GM12892 (cell line): ENCODE measurements at regions not wholly inside any gene's neighbourhood (a gene's known extent, or its start where the extent isn't known, plus 50 kb on each side); places are given as distances from the start of the nearest gene placed in this dataset.

Source experiments
- POLR2A ChIP-seq: IDR thresholded peaks from 2 replicates; pipeline ENCODE4 v1.6.1; 2011; ENCODE audit warnings: low read depth, low read length, control low read depth
- POLR2AphosphoS5 ChIP-seq: IDR thresholded peaks from 2 replicates; pipeline ENCODE4 v1.6.1; 2011; ENCODE audit warnings: low read depth, low read length, control low read depth
- TAF1 ChIP-seq: IDR thresholded peaks from 2 replicates; pipeline ENCODE4 v1.6.1; 2011; ENCODE audit warnings: low read depth, mild to moderate bottlenecking, control low read depth, low read length, borderline replicate concordance

DNA sequence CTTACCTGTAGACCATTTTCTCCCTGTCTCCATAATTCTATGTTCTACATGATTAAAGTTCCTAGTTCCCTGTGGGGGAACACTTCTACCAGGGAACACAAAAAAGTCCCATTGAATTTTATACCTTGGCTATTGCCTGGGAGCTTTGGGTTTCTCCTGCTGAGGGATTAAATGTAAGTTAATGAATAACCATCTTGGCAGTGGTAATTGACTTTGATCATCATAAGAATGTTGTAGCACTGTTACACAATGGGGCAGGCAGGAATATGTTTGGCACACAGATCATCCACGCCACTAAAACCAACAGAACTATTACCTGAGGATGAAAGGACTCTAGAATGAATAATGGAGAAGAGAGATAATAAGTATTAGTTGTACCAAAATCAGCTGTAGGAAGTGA, 1106.2 kb upstream of the GJE1 start:
- TF ChIP-seq POLR2A (no peak), POLR2AphosphoS5 (no peak), TAF1 (no peak)
